CD4-positive, alpha-beta T cell treated with Interleukin-12 subunit alpha and Interleukin-12 subunit beta, for 1 hour (primary cell): ENCODE measurements at regions not wholly inside any gene's neighbourhood (a gene's known extent, or its start where the extent isn't known, plus 50 kb on each side); places are given as distances from the start of the nearest gene placed in this dataset.

ENCODE experiments used
- DNase-seq: peaks from one replicate; pipeline ENCODE4 v3.0.0-alpha.2; 2020

DNA sequence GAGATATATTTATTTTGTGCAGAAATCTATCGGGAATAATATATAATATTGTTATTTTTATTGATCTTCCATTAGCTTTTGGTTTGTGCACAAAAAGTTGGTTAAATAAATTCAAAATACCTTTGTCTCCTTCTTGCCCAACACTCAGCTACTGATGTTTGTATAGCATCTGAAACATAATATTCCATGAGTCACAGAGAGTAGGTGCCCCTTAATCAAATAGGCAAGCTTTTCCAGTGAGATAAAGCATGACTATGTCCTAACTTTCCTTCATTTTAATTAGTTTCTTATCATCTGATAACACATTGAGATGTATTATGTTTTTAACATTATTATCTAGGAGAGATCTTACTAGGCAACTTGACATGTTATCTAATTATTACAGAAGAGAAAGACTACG is 432.2 kb downstream of the KIF20B start:
- no peak for DNase-seq

DNA sequence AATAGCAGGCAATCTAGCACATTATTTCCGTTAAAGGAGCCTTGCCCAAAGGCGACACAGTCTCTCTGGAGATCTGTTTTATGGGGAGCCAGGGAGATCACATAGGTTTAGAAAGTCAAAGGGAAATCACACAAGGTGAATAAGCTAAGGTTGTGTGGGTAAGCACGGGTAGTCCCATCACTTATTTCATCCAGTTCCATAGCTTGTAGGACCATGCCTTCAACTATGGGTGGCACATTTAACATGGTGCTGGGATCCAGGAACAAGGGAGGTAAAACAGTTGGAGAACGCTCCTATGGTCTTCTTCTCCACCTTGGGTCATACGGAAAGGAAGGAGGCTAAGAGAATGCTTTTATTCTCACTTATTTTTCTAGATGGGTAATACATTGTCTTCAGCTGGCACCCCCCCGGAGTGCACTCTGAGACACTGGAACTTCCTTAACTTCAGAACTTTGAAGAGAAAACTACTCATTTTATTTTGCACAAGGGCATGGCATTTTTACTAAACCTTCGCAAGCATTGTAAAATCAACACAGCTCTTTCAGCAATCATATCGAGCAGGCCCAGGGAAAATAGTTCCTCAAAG is 435.4 kb downstream of the KIF20B start:
- DNase-seq: no peak

DNA sequence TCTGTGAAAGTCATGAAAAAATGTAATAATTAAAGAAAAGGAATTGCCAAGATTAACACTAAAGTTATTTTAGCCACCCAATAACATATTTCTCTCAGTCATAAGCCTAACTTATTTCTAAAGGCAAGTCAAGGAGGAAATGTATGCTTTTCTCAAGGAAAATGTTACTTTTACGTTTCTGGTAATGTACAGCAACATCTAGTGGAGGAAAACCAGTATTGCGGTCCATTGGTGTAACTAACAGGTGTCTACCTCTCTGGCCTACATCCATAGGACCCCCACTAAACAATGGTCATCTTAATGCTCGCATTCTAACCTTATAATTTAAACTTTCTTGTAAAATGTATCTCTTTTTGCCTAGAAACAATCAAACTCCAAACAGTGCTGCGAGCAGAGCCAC is 437.5 kb downstream of the KIF20B start:
- DNase-seq: no peak

DNA sequence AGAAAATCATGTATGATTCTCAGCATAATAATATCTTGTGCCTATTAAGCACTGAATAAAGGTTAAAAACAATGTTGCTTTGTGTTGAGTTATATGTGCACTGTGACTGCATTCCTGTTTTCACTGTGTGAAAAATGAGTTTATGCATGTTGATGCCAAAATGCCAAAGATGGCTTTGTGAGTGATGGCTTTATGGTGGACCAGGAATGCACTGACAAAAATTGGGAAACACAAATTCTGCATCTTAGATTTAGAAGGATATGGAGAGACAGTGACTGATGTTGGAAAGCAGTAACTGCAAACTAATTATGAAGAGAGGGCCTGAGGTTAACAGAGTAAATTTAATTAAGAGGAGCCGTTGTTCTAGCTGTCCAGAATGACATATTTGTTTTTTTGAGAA is 440.4 kb downstream of the KIF20B start:
- no peak for DNase-seq

DNA sequence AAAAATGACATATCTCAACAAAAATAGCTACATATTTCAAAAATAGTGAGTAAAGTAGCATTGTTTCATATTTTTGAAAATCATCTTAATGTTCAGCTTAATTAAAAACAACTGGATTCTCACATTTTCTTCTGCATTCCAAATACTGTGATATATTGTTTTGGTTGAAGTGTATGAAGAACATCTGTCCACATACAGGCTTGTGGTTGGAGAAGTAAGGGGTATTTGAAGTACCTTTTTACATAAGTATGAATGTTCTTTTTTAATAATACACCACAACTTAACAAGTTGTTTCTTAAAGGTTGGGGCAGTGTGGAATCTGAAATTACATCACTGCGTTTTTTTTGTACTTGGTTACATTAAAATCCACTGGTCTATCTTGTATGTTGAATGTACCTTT is 442.5 kb downstream of the KIF20B start:
- DNase-seq: no peak

DNA sequence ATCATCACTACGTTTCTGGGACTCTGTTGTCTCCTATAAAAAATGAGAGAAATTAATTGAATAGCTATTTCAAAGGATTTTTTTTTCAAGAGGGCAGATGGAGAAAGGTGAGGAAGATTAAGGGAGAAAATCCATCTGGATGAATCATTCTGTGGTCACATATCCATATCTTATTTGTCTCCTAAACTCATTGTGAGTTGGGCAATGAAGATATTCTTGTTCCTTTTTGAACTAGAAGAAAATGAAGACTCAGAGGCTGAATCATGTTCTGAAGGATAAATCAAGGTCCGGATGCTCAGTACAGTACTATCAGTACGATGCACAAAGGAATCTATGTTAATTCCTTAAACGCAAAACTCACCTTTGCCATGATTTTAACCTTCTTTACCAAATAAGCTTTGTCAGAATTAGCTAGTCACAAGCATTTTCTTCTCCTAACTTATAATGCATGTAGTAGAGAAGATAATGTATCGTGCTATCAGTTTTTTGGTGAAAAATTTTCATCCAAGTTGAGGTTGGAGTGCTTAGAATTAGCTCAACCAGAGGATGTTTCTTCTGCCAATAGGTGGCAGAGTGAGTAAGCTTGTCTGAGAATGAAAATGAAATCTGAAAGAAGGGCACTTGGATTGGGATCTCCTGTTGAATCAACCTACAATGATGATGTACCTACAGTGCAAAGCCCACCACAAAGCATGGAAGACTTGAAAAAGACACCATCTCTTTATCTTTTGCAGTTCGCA is 446.9 kb downstream of the KIF20B start:
- DNase-seq: no peak

DNA sequence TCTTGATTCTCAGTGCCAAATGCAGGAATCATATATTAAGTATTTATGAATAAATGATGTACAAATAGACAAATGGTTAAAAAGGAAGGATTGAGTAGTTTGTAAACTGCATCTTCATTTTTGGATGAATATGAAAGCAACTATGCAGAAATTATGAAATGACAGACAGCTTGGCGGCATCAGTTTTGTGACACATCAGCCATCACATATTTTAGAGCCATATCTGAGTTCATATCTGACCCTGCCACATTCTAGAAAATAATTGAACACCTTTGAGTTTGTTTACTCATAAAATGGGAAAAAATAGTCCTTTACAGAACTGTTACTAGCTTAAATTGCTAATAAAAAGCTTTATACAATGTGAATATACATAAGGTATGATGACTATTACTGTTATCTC is 448.2 kb downstream of the KIF20B start:
- DNase-seq: no peak

DNA sequence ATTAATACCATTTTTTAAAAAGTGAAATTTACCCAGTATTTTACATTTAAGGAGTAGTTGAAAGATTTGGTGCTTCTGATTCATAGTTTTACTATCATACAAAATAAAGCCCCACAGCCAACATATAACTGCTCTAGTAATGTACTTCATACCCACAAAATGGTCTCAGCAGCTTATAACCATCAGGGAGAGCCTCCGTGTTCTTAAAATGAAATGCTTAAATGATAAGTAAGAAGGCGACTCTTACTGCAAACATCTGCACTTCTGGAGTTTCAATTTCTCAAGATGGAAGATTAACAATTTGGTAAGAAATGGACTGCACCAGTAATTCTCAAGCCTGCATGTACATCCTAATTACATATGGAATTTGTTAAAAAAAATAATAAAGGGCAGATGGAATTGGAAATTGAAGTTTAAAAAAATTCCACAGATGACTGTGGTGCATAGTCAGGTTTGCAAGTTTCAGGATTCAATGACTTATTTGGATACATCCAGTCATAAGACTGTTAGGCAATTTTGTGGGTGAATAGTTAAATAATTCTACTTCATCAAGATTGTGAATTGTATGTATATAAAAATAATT is 461.0 kb downstream of the KIF20B start:
- DNase-seq: no peak

DNA sequence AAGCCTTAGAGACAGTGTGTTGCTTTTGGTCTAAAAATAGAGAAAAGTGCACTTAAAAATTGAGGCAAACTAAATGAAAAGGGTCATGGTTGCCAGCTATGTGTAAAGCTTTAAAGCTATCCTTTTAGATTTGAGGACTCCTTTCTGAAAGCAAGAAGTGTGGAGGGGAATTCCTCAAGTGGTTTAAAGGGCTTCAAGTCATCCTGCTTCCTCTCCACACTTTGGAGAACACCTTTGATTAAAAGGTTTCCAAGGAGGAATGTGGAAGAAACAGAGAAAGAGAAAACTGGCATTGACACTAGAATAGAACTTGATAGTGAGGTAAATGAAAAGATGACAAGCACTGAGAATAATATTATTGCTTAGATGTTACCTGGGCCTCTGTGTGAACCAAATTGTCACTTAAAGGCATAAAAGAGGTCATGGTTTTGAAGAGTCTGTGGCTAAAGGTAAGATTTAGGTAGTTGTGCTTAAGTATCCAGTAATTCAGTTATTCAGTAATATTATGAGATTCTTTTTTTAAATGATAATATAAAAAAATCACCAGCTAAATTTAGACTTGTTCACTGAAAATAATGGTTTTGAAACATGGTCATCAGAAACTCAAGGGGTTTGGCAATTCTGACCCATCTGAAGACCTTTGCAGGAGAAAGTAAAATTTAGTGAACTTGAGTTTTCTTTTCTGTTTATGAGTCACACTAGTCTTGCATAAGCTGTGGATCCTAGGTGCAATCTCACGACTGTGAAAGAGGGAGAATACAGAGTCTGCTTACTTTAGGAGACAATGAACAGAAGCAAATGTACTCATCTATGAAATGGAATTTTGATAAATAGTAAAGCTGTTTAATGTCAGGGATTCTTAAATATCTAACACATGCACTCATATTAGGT is 466.0 kb downstream of the KIF20B start:
- no peak for DNase-seq

DNA sequence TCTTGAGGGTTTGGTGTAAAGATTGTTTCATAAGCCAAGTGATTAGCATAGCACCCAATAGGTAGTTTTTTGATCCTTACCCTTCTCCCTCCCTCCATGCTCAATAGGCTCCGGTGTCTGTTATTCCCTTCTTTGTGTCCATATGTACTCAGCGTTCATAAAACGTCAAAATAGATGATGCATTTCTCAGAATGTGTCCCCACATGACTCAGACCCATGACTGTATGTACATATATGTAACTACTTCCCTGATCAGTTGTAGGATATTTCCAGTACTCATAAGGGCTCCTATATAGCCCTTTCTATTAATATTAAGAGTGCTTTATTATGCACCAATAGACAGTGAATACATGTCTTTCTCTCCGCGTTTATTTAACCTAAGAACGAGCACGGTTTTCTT is 466.9 kb downstream of the KIF20B start:
- DNase-seq: no peak

DNA sequence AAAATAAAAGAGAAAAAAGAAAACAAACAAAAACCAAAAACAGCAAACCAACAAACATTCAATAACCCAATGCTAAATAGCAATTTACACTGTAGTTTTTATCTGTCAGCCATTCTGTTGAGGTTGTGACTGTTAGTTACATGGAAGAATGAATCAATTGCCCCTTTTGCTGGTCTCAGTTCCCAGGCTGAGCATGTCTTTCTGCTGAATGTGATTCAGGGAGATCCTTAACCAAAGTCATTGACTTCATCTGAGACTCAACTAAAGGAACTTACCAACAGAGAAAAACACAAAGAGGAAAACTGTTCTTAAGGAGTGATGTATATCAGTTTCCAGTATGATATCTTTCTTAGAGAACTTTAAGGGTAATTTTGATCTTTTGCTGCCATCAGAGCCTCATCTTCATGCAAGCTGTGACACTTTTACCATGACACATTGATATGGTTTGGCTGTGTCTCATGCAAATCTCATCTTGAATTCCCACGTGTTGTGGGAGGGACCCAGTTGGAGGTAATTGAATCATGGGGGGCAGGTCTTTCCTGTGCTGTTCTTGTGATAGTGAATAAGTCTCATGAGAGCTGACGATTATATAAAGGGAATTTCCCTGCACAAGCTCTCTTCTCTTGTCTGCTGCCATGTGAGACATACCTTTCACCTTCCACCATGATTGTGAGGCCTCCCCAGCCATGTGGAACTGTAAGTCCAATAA is 469.8 kb downstream of the KIF20B start:
- no peak for DNase-seq

DNA sequence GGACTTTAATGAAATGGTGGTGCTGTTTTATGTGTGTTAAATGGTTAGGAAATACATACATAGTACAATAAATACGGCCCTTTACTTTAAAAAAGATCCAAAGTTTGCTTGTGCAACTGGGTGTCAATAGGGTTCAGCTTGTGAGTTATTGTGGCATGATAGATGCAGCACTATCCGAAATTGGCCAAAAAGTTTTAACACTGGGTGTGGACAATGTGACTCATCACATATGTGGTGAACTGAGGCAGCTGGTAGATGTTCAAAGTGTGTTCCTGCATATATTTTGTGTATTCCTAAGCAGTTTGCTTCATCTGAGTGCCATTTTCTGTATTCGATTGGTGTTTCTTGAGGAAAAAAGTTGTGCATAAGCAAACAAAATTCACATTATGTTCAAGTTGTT is 473.1 kb downstream of the KIF20B start:
- DNase-seq: no peak

DNA sequence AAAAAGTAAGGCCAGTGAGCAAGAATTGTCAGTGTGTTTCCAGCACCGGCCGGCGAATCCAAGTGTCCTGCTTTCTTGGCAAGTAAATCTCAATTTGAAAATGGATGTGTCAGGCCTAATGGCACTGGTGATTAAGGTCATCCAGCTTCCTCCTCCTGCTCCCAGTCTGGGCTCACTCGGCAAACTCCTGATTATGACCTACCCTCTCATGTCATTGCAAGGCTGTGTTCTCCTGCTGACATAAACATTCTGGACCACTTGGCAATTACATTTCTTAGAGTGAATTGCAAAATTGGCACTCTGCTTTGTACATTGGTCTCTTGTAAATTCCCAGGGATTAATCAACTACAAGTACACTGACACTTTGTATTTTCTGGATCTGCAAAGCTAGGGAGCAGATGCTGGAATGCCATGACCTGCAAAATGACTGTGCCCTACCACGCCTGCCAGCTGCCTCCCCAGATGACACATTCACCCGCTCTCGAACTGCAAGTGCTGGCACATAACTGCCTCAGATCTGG is 473.8 kb downstream of the KIF20B start:
- DNase-seq: no peak

DNA sequence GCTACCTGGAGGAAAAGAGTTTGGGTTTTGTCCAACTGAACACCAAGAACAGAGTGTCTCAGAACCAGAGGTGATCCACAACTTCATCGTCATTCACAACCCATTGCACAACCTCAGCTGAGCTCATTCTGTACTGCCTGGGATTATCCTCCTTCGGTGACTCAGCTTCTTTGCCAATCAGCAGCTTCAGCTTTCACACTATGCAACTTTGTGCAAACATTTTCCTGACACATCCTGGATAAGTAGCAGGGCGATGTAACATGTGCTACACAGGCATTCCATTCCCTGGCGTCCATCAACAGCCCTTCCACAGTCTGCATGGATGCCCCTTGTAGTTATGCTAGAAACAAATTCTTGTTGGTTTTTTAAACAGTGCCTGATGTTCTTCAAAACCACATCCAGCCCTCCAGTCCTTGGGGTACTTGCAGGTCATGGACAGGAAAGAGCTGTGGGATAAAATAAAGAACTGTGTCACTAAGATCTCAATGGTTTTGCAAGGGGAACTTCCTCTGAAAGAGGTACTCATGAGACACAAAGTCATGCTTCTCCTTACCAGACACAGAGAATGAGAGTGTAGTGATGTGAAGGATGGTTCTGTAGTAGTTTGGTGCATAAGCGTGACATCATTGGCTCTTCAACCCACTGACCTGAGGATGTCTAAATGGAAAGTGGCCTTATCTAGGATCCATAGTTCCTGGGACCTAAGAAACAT is 478.5 kb downstream of the KIF20B start:
- no peak for DNase-seq

DNA sequence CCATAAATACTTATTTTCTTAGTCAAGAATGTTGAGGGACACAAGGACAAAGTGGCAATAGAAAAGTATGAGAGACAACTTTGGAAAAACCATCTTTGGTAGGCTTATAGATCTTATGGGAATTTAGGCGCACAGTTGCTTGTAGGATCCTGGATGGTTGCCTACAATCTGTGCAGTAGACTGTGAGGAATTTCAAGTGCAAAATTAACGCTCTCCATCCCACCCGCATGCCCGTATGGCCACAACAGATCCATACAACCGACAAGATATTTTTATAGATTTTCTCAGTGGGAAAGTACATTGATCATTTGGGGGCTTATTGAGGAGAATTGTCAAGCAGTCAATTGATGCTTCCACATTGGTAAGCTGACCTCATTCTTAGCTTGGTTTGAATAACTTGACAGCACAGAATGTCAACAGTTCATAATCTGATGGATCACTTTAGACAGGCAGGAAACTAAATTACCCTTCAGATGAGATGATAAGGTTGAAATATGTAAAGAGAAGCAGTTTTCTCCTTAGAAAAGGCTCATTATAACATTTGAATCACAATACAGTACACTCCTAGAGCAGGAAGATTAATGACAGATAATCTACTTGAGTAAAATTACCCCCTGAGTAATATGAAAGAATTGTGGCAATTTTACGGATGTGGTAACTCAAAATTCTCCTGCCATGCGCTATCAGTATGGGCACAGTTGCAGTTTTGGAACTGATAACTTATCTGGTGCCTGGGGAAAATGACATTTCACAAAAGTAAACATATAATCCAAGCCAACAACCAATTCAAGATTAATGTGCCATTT is 479.7 kb downstream of the KIF20B start:
- no peak for DNase-seq

DNA sequence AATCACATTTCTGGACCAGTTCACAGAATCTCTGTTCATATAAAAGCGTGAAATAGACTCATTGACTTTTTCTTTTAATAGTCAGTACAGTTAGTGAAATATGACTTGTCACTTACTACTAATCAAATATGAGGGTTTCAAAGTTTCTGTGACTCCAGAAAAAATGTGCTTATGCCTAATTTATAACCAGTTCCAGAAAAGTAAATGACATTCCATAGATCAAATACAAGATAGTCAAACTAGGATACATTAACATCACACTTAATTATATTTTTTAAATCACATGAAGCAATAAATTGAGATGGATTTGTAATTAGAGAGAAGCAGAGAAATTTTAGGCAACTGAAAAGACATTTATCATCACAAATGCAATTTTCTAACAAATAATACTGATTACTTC is 491.4 kb downstream of the KIF20B start:
- DNase-seq: no peak

DNA sequence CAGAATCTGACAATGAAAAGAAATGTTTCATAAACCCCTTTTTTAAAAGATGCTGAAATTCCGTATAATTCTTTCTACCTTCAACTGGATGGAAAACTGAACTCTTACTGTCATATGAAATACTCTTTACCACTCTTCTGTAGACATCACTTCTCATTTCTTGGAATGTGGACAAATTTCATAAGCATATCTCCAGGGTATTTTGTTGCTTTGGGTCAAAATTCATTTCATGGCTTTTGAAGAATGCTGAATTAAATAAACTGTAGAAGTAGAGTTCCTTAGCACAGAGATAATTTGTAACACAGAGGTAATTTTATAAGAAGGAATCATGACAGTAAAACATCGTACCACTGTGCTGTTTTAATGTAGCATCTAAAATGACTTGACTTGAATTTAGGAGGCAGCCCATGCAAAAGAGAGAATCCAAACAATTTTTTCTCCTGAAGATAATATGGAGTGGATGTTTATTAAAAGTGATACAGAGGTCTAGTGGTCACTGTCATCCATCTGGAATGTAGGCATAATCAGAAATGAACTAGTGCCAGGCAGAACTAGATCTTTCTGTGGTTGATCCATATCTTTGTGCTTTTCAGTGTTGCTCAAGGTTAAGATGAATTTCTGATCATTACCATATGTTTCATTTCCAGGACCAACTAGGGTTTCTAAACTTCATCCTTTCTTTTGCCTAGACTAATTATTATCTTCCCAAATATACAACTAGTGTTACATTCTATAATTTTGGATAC is 492.0 kb downstream of the KIF20B start:
- no peak for DNase-seq

DNA sequence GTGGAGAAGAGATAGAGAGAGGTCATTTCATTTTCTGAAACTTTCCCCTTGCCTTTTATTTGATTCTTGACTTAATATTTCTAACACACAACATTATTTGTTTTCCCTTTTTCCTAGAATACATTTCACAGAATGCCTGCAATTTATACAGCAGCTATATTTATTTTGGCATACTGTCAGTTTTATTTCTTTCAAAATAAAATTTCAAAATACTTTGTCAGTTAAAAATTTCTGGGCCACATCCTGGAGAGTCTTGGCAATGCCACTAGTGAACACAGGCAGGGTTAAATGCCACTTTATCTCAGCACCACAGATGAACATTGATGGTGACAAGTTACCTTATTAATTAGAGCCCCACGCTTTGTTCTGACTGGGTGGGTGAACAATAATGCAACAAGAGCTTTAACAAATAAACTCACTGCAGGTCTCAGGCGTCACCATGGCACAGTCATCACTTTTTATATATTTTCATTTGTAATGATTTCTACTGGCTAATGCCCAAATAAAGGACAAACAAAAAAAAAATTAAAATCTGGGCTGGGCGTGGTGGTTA is 494.0 kb downstream of the KIF20B start:
- DNase-seq: no peak

DNA sequence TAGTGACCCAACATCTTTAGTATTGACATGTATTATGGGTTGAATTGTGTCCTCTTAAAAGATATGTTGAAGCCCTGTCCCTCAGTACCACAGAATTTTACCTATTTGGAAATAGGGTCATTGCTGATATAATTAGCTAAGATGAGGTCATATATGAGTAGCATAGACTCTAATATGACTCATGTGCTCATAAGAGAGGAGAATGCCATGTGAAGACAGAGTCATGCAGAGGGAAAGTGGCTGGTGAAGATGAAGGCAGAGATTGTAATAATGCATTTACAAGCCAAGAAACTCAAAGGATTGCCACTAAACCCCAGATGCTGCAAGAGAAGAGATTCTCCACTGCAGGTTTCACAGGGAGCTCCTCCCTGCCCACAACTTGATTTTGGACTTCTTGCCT is 496.4 kb downstream of the KIF20B start:
- no peak for DNase-seq

DNA sequence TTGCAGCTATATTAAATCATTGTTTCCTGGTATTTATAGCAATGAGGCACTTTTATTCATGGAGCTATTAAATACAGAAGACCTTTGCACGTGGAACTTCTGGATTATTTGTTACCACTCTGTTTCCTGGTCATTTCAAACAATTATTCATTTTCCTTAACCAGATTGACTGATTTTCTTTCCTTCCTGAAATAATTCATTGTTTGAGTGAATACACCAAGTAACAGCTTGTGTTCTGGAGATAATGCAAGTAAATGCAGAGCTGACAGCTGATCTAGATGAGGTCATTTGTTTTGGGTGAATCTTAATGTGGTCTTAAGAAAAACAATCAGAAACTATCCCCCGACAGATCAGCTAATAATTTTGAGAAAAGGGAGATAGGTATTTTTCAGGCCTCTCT is 497.7 kb downstream of the KIF20B start:
- DNase-seq: no peak
